NT2/D1 (cell line): ENCODE measurements at regions not wholly inside any gene's neighbourhood (a gene's known extent, or its start where the extent isn't known, plus 50 kb on each side); places are given as distances from the start of the nearest gene placed in this dataset.

ENCODE experiments used
- DNase-seq: peaks from one replicate; pipeline ENCODE4 v3.0.0-alpha.2; 2011; ENCODE audit warnings: low read depth, low spot score
- H3K27me3 ChIP-seq: 2 replicates; pipeline ENCODE4 v1.6.0; 2011; ENCODE audit warnings: mild to moderate bottlenecking; ENCODE audit not compliant: insufficient read length, insufficient read depth
- H3K36me3 ChIP-seq: 2 replicates; pipeline ENCODE4 v1.6.1; 2011; ENCODE audit warnings: mild to moderate bottlenecking, low read length, mixed read lengths; ENCODE audit not compliant: insufficient read depth, insufficient read length
- H3K4me1 ChIP-seq: 2 replicates; pipeline ENCODE4 v1.5.1; 2011; ENCODE audit not compliant: insufficient read depth, insufficient read length
- H3K4me3 ChIP-seq: 2 replicates; pipeline ENCODE4 v1.5.1; 2011; ENCODE audit warnings: low read depth; ENCODE audit not compliant: insufficient read length
- H3K9ac ChIP-seq: 2 replicates; pipeline ENCODE4 v1.6.0; 2011; ENCODE audit warnings: low read depth; ENCODE audit not compliant: insufficient read length
- H3K9me3 ChIP-seq: 2 replicates; pipeline ENCODE4 v1.5.1; 2011; ENCODE audit warnings: mild to moderate bottlenecking, low read length; ENCODE audit not compliant: insufficient read depth
- SUZ12 ChIP-seq: IDR thresholded peaks from 2 replicates; pipeline ENCODE4 v1.6.1; 2011; ENCODE audit not compliant: insufficient read length, insufficient read depth; ENCODE audit errors: extremely low read depth
- YY1 ChIP-seq: IDR thresholded peaks from 2 replicates; pipeline ENCODE4 v1.6.1; 2011; ENCODE audit not compliant: insufficient read length, insufficient read depth
- ZNF274 ChIP-seq: IDR thresholded peaks from 2 replicates; pipeline ENCODE4 v1.6.1; 2011; ENCODE audit warnings: mild to moderate bottlenecking, low read depth, low read length

- H3K27me3 ChIP-seq: no peaks in the 10 kb centered on the region
- H3K36me3 ChIP-seq: no peaks in the 10 kb centered on the region
- DNase-seq: no peak
- no peak for TF ChIP-seq SUZ12
- no peak for TF ChIP-seq YY1
- TF ChIP-seq ZNF274: no peak
- no peaks in the 10 kb centered on the region for H3K9me3 ChIP-seq
- H3K4me1 ChIP-seq: no peaks in the 10 kb centered on the region
- H3K4me3 ChIP-seq: no peak overlapping the region
- H3K9ac ChIP-seq: no peak overlapping the region
Observed at GRCh38 chr2:138121666-138122661, 157.7 kb downstream of the HNMT start.

GRCh38 chr2:138122891-138123290 is 158.6 kb downstream of the HNMT start:
- Histone ChIP-seq H3K9me3 (no peaks in the 10 kb centered on the region), H3K36me3 (no peaks in the 10 kb centered on the region), H3K9ac (no peak overlapping the region), H3K4me1 (no peaks in the 10 kb centered on the region), H3K4me3 (no peak overlapping the region), H3K27me3 (no peaks in the 10 kb centered on the region)
- TF ChIP-seq YY1 (no peak), ZNF274 (no peak), SUZ12 (no peak)
- no peak for DNase-seq

GRCh38 chr2:138123741-138124140 is 159.5 kb downstream of the HNMT start:
- DNase-seq: no peak
- Histone ChIP-seq H3K36me3 (no peaks in the 10 kb centered on the region), H3K4me3 (no peak overlapping the region), H3K9ac (no peak overlapping the region), H3K9me3 (no peaks in the 10 kb centered on the region), H3K27me3 (no peaks in the 10 kb centered on the region), H3K4me1 (no peaks in the 10 kb centered on the region)
- TF ChIP-seq YY1 (no peak), SUZ12 (no peak), ZNF274 (no peak)

GRCh38 chr2:138124521-138124920 is 160.2 kb downstream of the HNMT start:
- TF ChIP-seq SUZ12: no peak
- no peak for TF ChIP-seq YY1
- no peak for TF ChIP-seq ZNF274
- H3K9me3 ChIP-seq: no peaks in the 10 kb centered on the region
- H3K4me3 ChIP-seq: no peak overlapping the region
- H3K4me1 ChIP-seq: no peaks in the 10 kb centered on the region
- no peaks in the 10 kb centered on the region for H3K36me3 ChIP-seq
- no peak for DNase-seq
- H3K9ac ChIP-seq: no peak overlapping the region
- H3K27me3 ChIP-seq: no peaks in the 10 kb centered on the region

GRCh38 chr2:138125306-138126288 is 161.3 kb downstream of the HNMT start:
- Histone ChIP-seq H3K27me3 (no peaks in the 10 kb centered on the region), H3K36me3 (no peaks in the 10 kb centered on the region), H3K4me1 (no peaks in the 10 kb centered on the region), H3K9ac (no peak overlapping the region), H3K9me3 (no peaks in the 10 kb centered on the region), H3K4me3 (no peak overlapping the region)
- TF ChIP-seq ZNF274: no peak
- no peak for TF ChIP-seq YY1
- no peak for TF ChIP-seq SUZ12
- DNase-seq: no peak

GRCh38 chr2:138132108-138132507 is 167.8 kb downstream of the HNMT start:
- no peak for TF ChIP-seq ZNF274
- no peaks in the 10 kb centered on the region for H3K36me3 ChIP-seq

GRCh38 chr2:138137949-138138348 is 173.7 kb downstream of the HNMT start:
- Histone ChIP-seq H3K36me3 (no peaks in the 10 kb centered on the region), H3K4me1 (no peaks in the 10 kb centered on the region), H3K9me3 (no peaks in the 10 kb centered on the region), H3K27me3 (no peaks in the 10 kb centered on the region), H3K4me3 (no peak overlapping the region), H3K9ac (no peak overlapping the region)
- TF ChIP-seq SUZ12: no peak
- no peak for TF ChIP-seq YY1
- no peak for TF ChIP-seq ZNF274
- no peak for DNase-seq

More at GRCh38 chr2:138132108-138132507, 167.8 kb downstream of the HNMT start:
- Histone ChIP-seq H3K4me3 (no peak overlapping the region), H3K9ac (no peak overlapping the region), H3K4me1 (no peaks in the 10 kb centered on the region), H3K27me3 (no peaks in the 10 kb centered on the region), H3K9me3 (no peaks in the 10 kb centered on the region)
- DNase-seq: no peak
